ENCODE measurements at regions not wholly inside any gene's neighbourhood (a gene's known extent, or its start where the extent isn't known, plus 50 kb on each side); places are given as distances from the start of the nearest gene placed in this dataset.
A peak's percentile ranks its signal among the peaks of the same experiment; 100 is the strongest.

DNA sequence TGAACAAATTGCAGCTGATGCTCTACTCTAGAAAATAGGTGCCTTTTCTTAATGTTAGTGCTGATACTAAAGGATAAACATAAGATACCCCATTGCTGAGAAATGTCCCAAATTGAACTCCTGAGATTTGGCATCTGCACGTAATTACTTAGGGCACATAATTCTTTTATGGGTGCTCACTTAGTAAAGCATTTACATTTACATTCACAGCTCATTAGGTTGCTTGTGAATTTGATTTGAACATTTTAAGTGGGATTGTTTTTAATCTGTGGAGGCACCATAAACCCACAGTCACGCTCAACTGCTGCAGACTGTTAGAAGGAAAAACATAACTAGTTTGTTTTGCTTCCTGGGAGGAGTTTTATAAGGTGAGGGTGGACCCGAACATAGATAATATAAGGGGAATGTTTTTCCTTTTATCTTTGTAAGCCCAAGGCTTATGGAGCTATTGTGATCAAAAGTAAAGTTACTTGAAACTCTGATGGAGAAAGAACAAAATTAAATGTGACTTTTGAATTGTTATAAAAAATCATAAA, 560.8 kb downstream of the REEP3 start:
- Mint-ChIP-seq H3K9me3 (no peaks in the 10 kb centered on the region), H3K4me1 (peaks cover 52% of the 10 kb centered on the region), H3K4me3 (no peak overlapping the region), H3K36me3 (ENCODE audit: low read depth) (no peaks in the 10 kb centered on the region), H3K27ac (no peak overlapping the region), H3K27me3 (ENCODE audit: low read depth, poor library complexity) (peaks cover 2% of the 10 kb centered on the region)
- TF ChIP-seq, protein P1, sequence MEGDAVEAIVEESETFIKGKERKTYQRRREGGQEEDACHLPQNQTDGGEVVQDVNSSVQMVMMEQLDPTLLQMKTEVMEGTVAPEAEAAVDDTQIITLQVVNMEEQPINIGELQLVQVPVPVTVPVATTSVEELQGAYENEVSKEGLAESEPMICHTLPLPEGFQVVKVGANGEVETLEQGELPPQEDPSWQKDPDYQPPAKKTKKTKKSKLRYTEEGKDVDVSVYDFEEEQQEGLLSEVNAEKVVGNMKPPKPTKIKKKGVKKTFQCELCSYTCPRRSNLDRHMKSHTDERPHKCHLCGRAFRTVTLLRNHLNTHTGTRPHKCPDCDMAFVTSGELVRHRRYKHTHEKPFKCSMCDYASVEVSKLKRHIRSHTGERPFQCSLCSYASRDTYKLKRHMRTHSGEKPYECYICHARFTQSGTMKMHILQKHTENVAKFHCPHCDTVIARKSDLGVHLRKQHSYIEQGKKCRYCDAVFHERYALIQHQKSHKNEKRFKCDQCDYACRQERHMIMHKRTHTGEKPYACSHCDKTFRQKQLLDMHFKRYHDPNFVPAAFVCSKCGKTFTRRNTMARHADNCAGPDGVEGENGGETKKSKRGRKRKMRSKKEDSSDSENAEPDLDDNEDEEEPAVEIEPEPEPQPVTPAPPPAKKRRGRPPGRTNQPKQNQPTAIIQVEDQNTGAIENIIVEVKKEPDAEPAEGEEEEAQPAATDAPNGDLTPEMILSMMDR (IDR thresholded peaks at IDR 0.05), result no peak
- no peak for DNase-seq

DNA sequence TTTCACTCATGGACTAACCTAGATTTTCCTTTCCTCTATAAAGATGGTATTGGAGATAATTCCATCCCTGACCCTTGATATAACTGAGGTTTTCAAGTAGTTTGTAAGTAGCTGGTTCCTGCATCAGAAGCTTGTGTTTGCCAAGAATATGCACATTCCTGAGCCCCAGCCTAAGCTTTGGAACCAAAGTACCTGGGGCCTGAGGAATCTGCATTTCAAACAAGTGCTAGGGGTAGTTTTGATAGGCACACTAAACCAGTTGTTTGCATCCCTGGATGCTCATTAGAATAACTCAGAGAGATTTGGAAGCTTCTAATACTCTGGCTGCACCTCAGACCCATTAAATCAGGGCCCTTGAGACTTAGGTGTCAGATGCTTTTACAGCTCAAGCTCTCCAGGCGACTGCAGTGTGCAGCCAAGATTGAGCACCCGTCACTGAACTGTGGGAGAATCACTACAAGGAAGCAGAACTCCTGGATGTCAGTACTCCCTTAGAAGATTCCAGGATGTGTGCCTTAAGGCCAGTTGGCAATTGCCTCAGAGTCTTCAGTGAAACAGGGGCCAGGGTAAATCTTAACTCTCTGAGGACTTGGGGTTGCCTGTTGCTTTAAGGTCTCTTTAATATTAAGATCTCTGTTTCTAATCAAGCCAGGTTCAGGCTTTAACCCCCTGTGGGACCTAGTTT, 565.0 kb downstream of the REEP3 start:
- no peaks in the 10 kb centered on the region for H3K9me3 Mint-ChIP-seq
- peaks cover 38% of the 10 kb centered on the region for H3K4me1 Mint-ChIP-seq
- TF ChIP-seq, protein P1 (IDR thresholded peaks at IDR 0.05), result no peak
- peaks cover 2% of the 10 kb centered on the region for H3K27me3 Mint-ChIP-seq (ENCODE audit: low read depth, poor library complexity)
- DNase-seq, result peak; percentile 8
- no peak overlapping the region for H3K4me3 Mint-ChIP-seq
- no peaks in the 10 kb centered on the region for H3K36me3 Mint-ChIP-seq (ENCODE audit: low read depth)
- H3K27ac Mint-ChIP-seq, result peak overlapping the region; percentile 74

DNA sequence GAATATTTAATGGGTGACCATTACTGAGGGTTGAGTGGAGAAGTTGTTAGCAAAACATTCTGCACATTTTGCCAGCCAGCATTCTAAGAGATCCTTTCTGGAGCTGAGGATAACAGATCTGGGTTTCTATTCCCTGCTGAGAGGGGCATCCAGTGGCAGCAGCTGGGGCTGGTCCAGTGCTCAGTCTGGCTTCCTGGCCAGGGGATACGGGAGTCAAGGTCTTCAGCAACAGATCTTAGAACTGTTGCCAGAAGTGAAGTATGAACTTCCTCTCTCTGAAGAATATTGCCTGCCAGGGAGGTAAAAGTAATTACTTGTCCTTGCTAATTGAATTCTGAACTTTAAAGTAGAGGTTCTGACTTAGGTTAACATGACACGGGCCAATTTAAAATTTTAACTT, 568.4 kb downstream of the REEP3 start:
- TF ChIP-seq, protein P1 (IDR thresholded peaks at IDR 0.05), result no peak
- H3K36me3 Mint-ChIP-seq (ENCODE audit: low read depth), result no peaks in the 10 kb centered on the region
- no peak overlapping the region for H3K4me3 Mint-ChIP-seq
- peaks cover 29% of the 10 kb centered on the region for H3K4me1 Mint-ChIP-seq
- H3K27me3 Mint-ChIP-seq (ENCODE audit: low read depth, poor library complexity), result peaks cover 6% of the 10 kb centered on the region
- no peaks in the 10 kb centered on the region for H3K9me3 Mint-ChIP-seq
- no peak for DNase-seq
- H3K27ac Mint-ChIP-seq, result no peak overlapping the region

DNA sequence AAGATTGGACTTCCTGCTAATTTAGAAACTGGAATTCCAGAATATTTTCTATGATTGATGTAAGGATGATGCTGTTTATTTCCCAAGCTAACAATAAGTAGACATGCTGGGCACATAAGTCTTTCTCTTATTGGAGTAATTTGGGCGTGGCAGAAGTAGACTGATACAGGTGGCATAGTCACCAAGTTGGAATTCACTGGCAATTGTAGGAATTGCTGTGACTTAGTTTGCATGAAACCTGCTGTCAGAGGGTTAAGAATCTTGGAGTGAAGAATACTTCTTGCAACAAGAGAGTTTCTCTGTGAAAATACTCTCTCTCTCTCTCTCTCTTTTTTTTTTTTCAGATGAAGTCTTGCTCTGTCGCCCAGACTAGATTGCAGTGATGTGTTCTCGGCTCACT, 569.7 kb downstream of the REEP3 start:
- H3K9me3 Mint-ChIP-seq, result no peaks in the 10 kb centered on the region

DNA sequence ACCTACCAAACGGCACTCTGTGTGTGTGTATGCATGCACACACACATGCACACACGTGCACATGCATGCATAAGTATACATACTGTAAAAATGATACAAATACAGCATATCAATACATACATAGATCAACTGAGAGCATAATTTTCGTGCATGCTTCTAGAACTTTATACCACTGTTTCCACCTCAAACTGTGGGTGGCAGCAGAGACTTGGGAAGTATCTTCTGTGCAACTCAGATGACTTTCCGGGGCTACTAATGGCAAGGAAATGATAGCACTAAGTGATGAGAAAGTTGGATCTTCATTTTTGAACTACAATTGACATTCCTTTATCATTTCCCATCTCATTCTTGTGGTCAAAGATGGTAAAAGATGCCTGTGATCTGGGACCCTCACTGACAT, 570.7 kb downstream of the REEP3 start:
- TF ChIP-seq, protein P1 (IDR thresholded peaks at IDR 0.05), result peak; percentile 31
- no peaks in the 10 kb centered on the region for H3K9me3 Mint-ChIP-seq
- H3K36me3 Mint-ChIP-seq (ENCODE audit: low read depth), result no peaks in the 10 kb centered on the region
- DNase-seq, result no peak
- H3K27ac Mint-ChIP-seq, result no peak overlapping the region
- H3K27me3 Mint-ChIP-seq (ENCODE audit: low read depth, poor library complexity), result peaks cover 3% of the 10 kb centered on the region
- no peak overlapping the region for H3K4me3 Mint-ChIP-seq
- H3K4me1 Mint-ChIP-seq, result peaks cover 17% of the 10 kb centered on the region

More for the DNA sequence above, 569.7 kb downstream of the REEP3 start:
- Mint-ChIP-seq H3K4me1 (peaks cover 25% of the 10 kb centered on the region), H3K27ac (no peak overlapping the region), H3K4me3 (no peak overlapping the region), H3K27me3 (ENCODE audit: low read depth, poor library complexity) (peaks cover 3% of the 10 kb centered on the region), H3K36me3 (ENCODE audit: low read depth) (no peaks in the 10 kb centered on the region)
- DNase-seq, result no peak
- TF ChIP-seq, protein P1 (IDR thresholded peaks at IDR 0.05), result no peak

DNA sequence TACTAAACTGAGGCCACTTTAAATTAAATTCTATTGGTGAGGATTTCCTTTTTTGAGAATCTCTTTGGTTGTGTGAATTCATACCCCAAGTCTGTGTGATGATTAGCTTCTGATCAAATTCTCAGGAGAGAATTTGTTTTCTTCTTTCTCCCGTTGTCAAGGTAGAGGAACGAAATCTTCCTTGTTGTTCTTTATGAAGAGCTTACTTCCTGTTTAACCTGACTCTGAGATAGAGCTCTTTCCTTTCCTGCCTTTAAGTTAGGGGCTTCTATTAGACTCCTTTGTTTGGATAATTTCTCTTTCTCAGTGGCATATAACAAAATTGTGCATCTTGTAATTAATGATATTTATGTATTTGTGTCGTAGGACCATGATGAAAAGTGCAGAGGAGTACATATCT, 572.1 kb downstream of the REEP3 start:
- no peak overlapping the region for H3K4me3 Mint-ChIP-seq
- no peaks in the 10 kb centered on the region for H3K9me3 Mint-ChIP-seq
- DNase-seq, result no peak
- peaks cover 3% of the 10 kb centered on the region for H3K27me3 Mint-ChIP-seq (ENCODE audit: low read depth, poor library complexity)
- H3K27ac Mint-ChIP-seq, result no peak overlapping the region
- peaks cover 10% of the 10 kb centered on the region for H3K4me1 Mint-ChIP-seq
- no peaks in the 10 kb centered on the region for H3K36me3 Mint-ChIP-seq (ENCODE audit: low read depth)
- TF ChIP-seq, protein P1 (IDR thresholded peaks at IDR 0.05), result no peak
